HepG2 (cell line): ENCODE measurements at regions not wholly inside any gene's neighbourhood (a gene's known extent, or its start where the extent isn't known, plus 50 kb on each side); places are given as distances from the start of the nearest gene placed in this dataset.
A peak's percentile ranks its signal among the peaks of the same experiment; 100 is the strongest.

Experiments used
- ATAC-seq: fragments of 200-7000 bp; cut with Tn5 transposase; 3 replicates; pipeline ENCODE4 v1.9.1; 2020; ENCODE audit warnings: mild to moderate bottlenecking, moderate library complexity
- BruUV-seq: library from RNA; stranded (reverse); fragments of 400-500 nt; replicated peaks from 2 replicates; lab custom pipeline; 2021; lab: Mats Ljungman, UMichigan
- CTCF ChIA-PET: fragments of 300-600 bp; formaldehyde crosslinking; extraction: SDS; loops from one replicate; lab custom pipeline; 2021; ENCODE audit warnings: low total read pairs, inconsistent platforms, low intra/inter-chr PET ratio; lab: Yijun Ruan, JAX
- POLR2A ChIA-PET: fragments of 350-600 bp; sonication (Branson Sonifier 250); formaldehyde crosslinking; loops from one replicate; lab custom pipeline; 2020; ENCODE audit warnings: antibody characterized with exemption, inconsistent platforms; lab: Yijun Ruan, JAX
- DNase-seq: peaks from one replicate; pipeline ENCODE4 v3.0.0-alpha.2; 2015; ENCODE audit warnings: low spot score
- FAIRE-seq: peaks from 3 replicates; lab custom pipeline; 2011; peaks lifted over from hg19 to GRCh38; lab: Jason Lieb, UNC
- H2AFZ ChIP-seq: one replicate; pipeline ENCODE4 v1.6.1; 2011; ENCODE audit warnings: low read length, inconsistent platforms
- H3K27ac ChIP-seq: fragments of 300-600 bp; 3 replicates; pipeline ENCODE4 v1.8.0; 2011; ENCODE audit warnings: mixed run types, mild to moderate bottlenecking, mixed read lengths, low read length, inconsistent platforms; ENCODE audit not compliant: insufficient read depth; ENCODE audit errors: extremely low read length
- H3K27me3 ChIP-seq, 2 experiments: fragments of 200-600 bp in 1 of 2; 2 replicates in 1 of 2; 3 replicates in 1 of 2; pipeline versions ENCODE4 v1.6.0 to v1.8.0; 2011; ENCODE audit warnings: low read length in 2 of 2, mild to moderate bottlenecking in 2 of 2, moderate library complexity in 2 of 2, inconsistent platforms in 1 of 2; ENCODE audit not compliant: insufficient read depth in 2 of 2, control insufficient read depth in 1 of 2
- H3K36me3 ChIP-seq, 2 experiments: fragments of 200-600 bp in 1 of 2; replicated peaks in 1 of 2; 2 replicates in 1 of 2; 3 replicates in 1 of 2; pipeline versions ENCODE4 v1.5.1 to v1.8.0; 2011; ENCODE audit warnings: low read length in 2 of 2, inconsistent platforms in 1 of 2; ENCODE audit not compliant: insufficient read depth in 2 of 2, control insufficient read depth in 1 of 2
- H3K4me1 ChIP-seq: 2 replicates; pipeline ENCODE4 v1.5.1; 2012; ENCODE audit warnings: low read length, inconsistent platforms; ENCODE audit not compliant: insufficient read depth
- H3K4me2 ChIP-seq: 2 replicates; pipeline ENCODE4 v1.6.0; 2011; ENCODE audit warnings: low read depth, low read length, inconsistent platforms
- H3K4me3 ChIP-seq, 3 experiments: fragments of 200-600 bp in 1 of 3; sonication (generic), shearing (Covaris generic) in 1 of 3; replicated peaks in 1 of 3; 2 replicates each; pipeline ENCODE4 v1.5.1; 2011 to 2016; ENCODE audit warnings: low read length in 3 of 3, inconsistent platforms in 2 of 3, low read depth in 2 of 3, mild to moderate bottlenecking in 2 of 3, control low read depth in 1 of 3, mixed read lengths in 1 of 3; ENCODE audit not compliant: insufficient read depth in 1 of 3
- H3K79me2 ChIP-seq: one replicate; pipeline ENCODE4 v1.6.1; 2011; ENCODE audit warnings: low read length, inconsistent platforms; ENCODE audit not compliant: insufficient read depth
- H3K9ac ChIP-seq: 2 replicates; pipeline ENCODE4 v1.6.0; 2011; ENCODE audit warnings: mild to moderate bottlenecking, low read depth, low read length, inconsistent platforms; ENCODE audit not compliant: insufficient read depth
- H3K9me3 ChIP-seq: 2 replicates; pipeline ENCODE4 v1.5.1; 2012; ENCODE audit warnings: mild to moderate bottlenecking, low read length
- H4K20me1 ChIP-seq: 2 replicates; pipeline ENCODE4 v1.6.0; 2011; ENCODE audit warnings: inconsistent platforms, mild to moderate bottlenecking, low read length, moderate library complexity; ENCODE audit not compliant: insufficient read depth
- AHR ChIP-seq: IDR thresholded peaks from 2 replicates; pipeline ENCODE4 v1.6.1; 2018; ENCODE audit warnings: missing genetic modification reagents, missing compliant biosample characterization
- NFE2 ChIP-seq: sonication (generic); formaldehyde crosslinking; IDR thresholded peaks from 2 replicates; pipeline ENCODE4 v1.4.0; 2020; ENCODE audit warnings: missing genetic modification reagents
- PPARG ChIP-seq: conservative IDR thresholded peaks from 2 replicates; pipeline ENCODE4 v1.6.1; 2016; ENCODE audit warnings: missing biosample characterization, missing genetic modification reagents
- SKI ChIP-seq: fragments of 450-650 bp; IDR thresholded peaks from one replicate; pipeline ENCODE4 v1.6.1; 2018; ENCODE audit warnings: mild to moderate bottlenecking; ENCODE audit not compliant: partially characterized antibody
- SMARCE1 ChIP-seq: fragments of 450-650 bp; IDR thresholded peaks from 2 replicates; pipeline ENCODE4 v1.6.1; 2017; ENCODE audit warnings: borderline replicate concordance
- SPEN ChIP-seq: sonication (generic); formaldehyde crosslinking; IDR thresholded peaks from 2 replicates; pipeline ENCODE4 v1.5.1; 2020; ENCODE audit warnings: low read depth, mild to moderate bottlenecking, missing genetic modification reagents
- TAF15 ChIP-seq: fragments of 200-400 bp; formaldehyde crosslinking; IDR thresholded peaks from one replicate; pipeline ENCODE4 v1.6.1; 2018; ENCODE audit warnings: mild to moderate bottlenecking, low read depth, low read length; ENCODE audit not compliant: poor library complexity, severe bottlenecking
- ZNF329 ChIP-seq: sonication (generic); formaldehyde crosslinking; IDR thresholded peaks from 2 replicates; pipeline ENCODE4 v1.9.0; 2021; ENCODE audit warnings: low read depth, mild to moderate bottlenecking, missing genetic modification reagents
- ZSCAN25 ChIP-seq: sonication (generic); formaldehyde crosslinking; IDR thresholded peaks from 2 replicates; pipeline ENCODE4 v1.8.0; 2022; ENCODE audit warnings: mild to moderate bottlenecking, missing genetic modification reagents
- WGBS: methylation state at CpG from one replicate; pipeline ENCODE4 v1.1.6; 2017; ENCODE audit warnings: low lambda C conversion rate; 5-methylcytosine and 5-hydroxymethylcytosine counted together
- in situ Hi-C: cut with HindIII; loops from 2 replicates; pipeline ENCODE4 v1.10.0; 2017; ENCODE audit warnings: low pct_unique_long_range_greater_than_20kb; ENCODE audit not compliant: extremely low pct_ligation_motif_present
- intact Hi-C: fragments of 100-400 bp; cut with micrococcal nuclease; formaldehyde crosslinking; loops from one replicate; pipeline ENCODE4 v1.10.0; 2022; ENCODE audit not compliant: unreplicated experiment

- intact Hi-C loops: no loop called here
- ChIA-PET CTCF (no interaction called here), POLR2A (no interaction called here)
- BruUV-seq: no TSS peak
- in situ Hi-C loops: no loop called here
- no peaks in the 10 kb centered on the region for H3K4me1 ChIP-seq
- no peaks in the 10 kb centered on the region for H3K79me2 ChIP-seq
- H3K27me3 ChIP-seq: no peaks in the 10 kb centered on the region
- H4K20me1 ChIP-seq: no peaks in the 10 kb centered on the region
- no peak overlapping the region for H3K27ac ChIP-seq
- no peaks in the 10 kb centered on the region for H3K36me3 ChIP-seq
- 8% methylated on average over 2 of the region's 2 CpGs for WGBS
- H3K4me2 ChIP-seq: no peak overlapping the region
- no peak overlapping the region for H3K9ac ChIP-seq
- no peak overlapping the region for H3K4me3 ChIP-seq
- DNase-seq (no peak), FAIRE-seq (no peak), ATAC-seq (peak; percentile 82)
- no peaks in the 10 kb centered on the region for H3K9me3 ChIP-seq
- H2AFZ ChIP-seq: no peak overlapping the region
- TF ChIP-seq ZNF329 (CRISPR knock-in tag) (peak; percentile 94), TAF15 (no peak), PPARG (CRISPR knock-in tag) (no peak), ZSCAN25 (CRISPR knock-in tag) (no peak), SPEN (no peak), NFE2 (CRISPR knock-in tag) (no peak)
Observed at GRCh38 chr3:160622263-160623045, 54.5 kb upstream of the ARL14 start.

DNA sequence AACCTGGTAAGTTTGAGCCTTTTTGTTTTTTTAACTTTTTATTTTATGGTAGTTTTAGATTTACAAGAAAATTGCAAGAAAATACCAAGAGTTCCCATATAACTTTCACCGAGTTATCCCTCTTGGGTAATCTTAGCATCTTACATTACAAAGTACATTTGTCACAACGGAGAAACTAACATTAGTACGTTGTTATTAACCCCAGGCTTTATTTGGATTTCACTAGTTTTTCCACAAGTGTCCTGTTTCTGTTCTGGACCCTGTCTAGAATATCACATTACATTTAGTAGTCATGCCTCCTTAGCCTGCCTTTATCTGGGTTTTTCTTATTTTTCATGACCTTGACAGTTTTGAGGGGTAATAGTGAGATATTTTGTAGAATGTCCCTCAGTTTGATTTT is 53.5 kb upstream of the KPNA4 start:
- H3K79me2 ChIP-seq: no peaks in the 10 kb centered on the region
- H3K9ac ChIP-seq: no peak overlapping the region
- intact Hi-C loops: no loop called here
- BruUV-seq: no TSS peak
- DNase-seq: no peak
- WGBS: 14% methylated on average over 3 of the region's 3 CpGs
- FAIRE-seq: no peak
- no peak overlapping the region for H2AFZ ChIP-seq
- H3K27me3 ChIP-seq: no peaks in the 10 kb centered on the region
- CTCF ChIA-PET: no interaction called here
- no peak for TF ChIP-seq SMARCE1
- TF ChIP-seq SKI: no peak
- TF ChIP-seq AHR (CRISPR knock-in tag): no peak
- no peak for ATAC-seq
- in situ Hi-C loops: no loop called here
- no peaks in the 10 kb centered on the region for H3K9me3 ChIP-seq
- no peak overlapping the region for H3K4me3 ChIP-seq
- POLR2A ChIA-PET: no interaction called here
- H3K27ac ChIP-seq: no peak overlapping the region
- H4K20me1 ChIP-seq: no peaks in the 10 kb centered on the region
- H3K4me2 ChIP-seq: no peak overlapping the region
- H3K4me1 ChIP-seq: no peaks in the 10 kb centered on the region
- no peaks in the 10 kb centered on the region for H3K36me3 ChIP-seq
